Fibroblast of skin of right biceps (primary cell): ENCODE measurements at regions not wholly inside any gene's neighbourhood (a gene's known extent, or its start where the extent isn't known, plus 50 kb on each side); places are given as distances from the start of the nearest gene placed in this dataset.
A peak's percentile ranks its signal among the peaks of the same experiment; 100 is the strongest.
"Not testable (repeated sequence)": the region's sequence is repeated elsewhere in the genome, so short reads cannot be mapped to it uniquely, and the experiment has no call there.

Experiments used
- DNase-seq: peaks from one replicate; pipeline ENCODE4 v3.0.0-alpha.2; 2013

GRCh38 chr5:152622628-152623027 lies 217.5 kb upstream of the NMUR2 start:
- DNase-seq, result no peak

DNA sequence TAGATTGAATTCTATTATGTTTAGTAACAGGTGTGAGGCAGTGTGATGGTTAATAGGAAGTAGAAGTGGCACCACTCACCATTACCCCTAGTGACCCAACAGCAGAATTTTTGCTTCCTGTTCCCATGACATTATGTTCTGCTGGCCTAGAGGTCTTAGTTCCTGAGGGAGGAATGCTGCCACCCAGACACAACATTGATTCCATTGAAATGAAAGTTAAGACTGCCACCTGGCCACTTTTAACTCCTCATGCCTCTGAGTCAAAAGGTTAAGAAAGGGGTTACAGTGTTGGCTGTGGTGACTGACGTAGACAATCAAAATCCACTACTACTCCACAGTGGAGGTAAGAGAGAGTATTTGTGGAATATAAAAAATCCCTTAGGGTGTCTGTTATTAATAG lies 218.9 kb upstream of the NMUR2 start:
- DNase-seq, result no peak

GRCh38 chr5:152625696-152626095 lies 220.6 kb upstream of the NMUR2 start:
- DNase-seq, result no peak

GRCh38 chr5:152631221-152631620 lies 226.1 kb upstream of the NMUR2 start:
- DNase-seq, result no peak

DNA sequence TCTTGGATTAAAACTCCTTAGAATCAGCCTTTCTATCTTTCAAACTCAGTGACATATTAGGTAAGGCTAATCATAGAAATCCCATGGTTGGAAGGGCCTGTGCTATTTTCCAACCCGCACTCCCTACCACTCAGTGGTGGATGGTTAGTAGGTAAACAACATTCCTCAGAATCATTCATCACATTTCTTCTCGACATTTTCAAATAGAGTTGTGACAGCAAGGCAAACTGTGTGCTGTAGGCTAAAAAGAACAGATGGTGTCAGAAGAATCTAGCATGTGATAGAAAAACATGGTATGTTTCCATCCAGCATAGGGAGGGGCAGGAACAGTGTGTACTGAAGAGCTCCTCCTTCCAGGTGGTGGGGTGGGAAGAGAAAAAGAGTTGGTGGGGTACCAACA lies 227.3 kb upstream of the NMUR2 start:
- no peak for DNase-seq

- no peak for DNase-seq
These were observed 229.5 kb upstream of the NMUR2 start for GRCh38 chr5:152634586-152634985.

DNA sequence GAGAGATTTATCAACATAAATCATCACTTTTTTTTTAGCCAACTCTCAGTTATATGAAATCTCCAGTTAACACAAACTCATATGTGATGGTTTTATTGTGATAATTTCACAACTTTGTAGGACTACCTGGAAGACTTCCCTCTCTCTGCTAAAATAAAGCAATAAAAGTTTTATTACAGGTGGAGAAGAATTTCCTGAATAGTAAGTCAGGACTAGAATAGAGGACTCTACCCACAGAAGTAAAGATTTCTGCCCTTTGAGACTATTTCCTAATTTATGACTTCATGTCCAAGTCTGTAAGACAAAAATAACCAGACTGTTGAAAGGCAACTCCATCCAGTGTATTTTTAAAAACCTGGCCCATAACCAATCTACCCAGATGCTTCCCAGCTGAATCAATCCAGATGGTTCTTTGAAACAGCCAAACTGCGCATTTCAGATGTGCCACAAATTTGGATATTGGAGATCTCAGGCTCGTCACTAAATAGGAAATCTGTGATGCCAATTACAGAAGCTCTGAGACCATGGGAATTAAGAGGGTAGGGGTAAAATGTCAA lies 234.0 kb upstream of the NMUR2 start:
- no peak for DNase-seq

GRCh38 chr5:152641970-152642805 lies 237.1 kb upstream of the NMUR2 start:
- DNase-seq, result no peak

- DNase-seq, result no peak
These were observed 237.8 kb upstream of the NMUR2 start for GRCh38 chr5:152642880-152643279.

DNA sequence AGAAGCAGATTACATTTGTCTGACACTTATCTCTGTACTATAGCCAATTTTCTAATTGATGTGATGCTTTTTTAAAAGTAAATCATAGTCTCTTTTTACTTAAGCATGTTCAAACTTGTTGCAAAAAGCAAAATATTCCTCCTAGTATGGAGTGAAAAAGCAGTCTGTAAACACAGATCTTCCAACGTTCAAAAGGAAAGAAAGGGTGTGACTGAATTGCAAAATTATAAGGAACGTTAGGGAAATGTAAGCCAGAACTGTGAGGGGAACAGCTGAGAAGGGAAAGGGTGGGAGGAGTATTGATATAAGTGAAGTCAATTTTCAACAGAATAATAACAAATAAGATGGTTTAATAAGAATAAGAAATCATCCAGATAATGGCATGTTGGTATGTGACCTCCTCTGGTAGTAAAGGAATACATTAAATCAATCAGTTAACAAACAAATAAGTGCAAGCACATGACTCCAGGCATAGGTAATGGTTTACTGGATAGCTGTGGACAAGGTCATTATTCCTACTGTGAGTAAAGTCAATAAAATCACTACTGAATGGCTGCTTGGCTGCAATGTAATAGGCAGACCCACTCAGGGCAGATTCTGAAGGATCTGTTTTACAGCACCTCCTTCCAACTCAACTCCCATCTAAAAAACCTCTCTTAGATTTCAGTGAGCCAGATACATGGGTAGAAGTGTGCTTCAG lies 239.1 kb upstream of the NMUR2 start:
- DNase-seq, result no peak

GRCh38 chr5:152649609-152650008 lies 244.5 kb upstream of the NMUR2 start:
- peak; percentile 13 for DNase-seq

GRCh38 chr5:152650413-152650812 lies 245.3 kb upstream of the NMUR2 start:
- no peak for DNase-seq

GRCh38 chr5:152659470-152659869 lies 254.4 kb upstream of the NMUR2 start:
- DNase-seq, result not testable (repeated sequence)

DNA sequence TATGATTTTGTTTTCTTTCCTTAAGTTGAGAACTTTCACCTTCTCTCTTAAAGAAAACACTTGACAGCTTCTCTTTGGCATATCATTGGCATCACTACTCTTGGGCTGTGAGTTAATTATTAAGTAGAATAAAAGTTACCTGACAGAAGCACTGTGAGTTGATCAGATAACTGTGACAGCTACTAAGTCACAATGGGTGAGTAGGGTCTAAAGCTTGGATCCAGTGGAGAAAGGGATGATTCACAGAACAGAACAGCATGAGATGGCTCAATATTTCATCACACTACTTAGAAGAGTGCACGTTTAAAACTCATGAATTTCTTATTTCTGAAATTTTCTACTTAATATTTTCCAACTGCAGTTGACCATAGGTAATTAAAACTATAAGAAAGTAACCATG lies 268.5 kb upstream of the NMUR2 start:
- peak; percentile 14 for DNase-seq

DNA sequence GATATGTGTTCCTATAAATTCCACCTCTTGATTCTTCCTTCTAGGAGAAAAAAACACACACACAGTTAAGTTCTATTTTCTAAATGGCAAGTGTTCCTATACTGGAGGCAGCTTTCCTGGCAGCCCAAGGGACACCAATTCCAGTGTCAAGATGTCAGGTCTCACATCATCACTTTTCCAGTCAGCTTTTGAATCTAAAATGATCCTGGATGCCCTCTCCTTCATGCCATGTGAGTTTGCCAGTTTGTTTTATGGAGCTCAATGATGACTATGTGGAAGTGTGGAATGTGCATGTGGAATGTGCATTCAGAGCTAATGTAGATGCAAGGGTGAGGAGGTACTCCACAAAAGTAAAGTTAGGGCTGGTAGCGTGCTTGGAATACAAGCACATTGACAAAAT lies 269.3 kb upstream of the NMUR2 start:
- DNase-seq, result no peak

- no peak for DNase-seq
These were observed 271.1 kb upstream of the NMUR2 start for GRCh38 chr5:152676196-152676595.

GRCh38 chr5:152683205-152683604 lies 278.1 kb upstream of the NMUR2 start:
- no peak for DNase-seq

DNA sequence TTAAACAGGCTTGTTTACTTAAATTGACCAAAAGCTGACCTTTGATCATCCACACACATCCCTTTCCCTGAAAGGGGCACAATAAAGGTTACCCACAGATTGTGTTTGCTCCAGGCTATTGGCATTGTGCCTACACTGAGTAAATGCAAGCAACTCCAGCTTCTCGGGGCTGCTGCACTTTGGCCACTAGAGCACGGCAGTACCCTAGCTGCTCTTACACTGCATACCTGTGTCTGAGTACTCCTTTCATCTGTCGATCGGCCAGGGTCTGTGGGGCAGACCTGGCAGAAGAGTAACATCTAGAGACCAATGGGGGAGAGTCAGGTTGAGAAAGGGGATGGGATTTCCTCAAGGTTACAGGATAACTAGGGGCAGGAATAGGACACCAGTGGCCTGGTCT lies 281.9 kb upstream of the NMUR2 start:
- peak; percentile 5 for DNase-seq

- peak; percentile 97 for DNase-seq
These were observed 283.6 kb upstream of the NMUR2 start for GRCh38 chr5:152688561-152689249.

- DNase-seq, result no peak
These were observed 284.2 kb upstream of the NMUR2 start for GRCh38 chr5:152689250-152689711.

GRCh38 chr5:152694231-152694630 lies 289.2 kb upstream of the NMUR2 start:
- DNase-seq, result no peak

DNA sequence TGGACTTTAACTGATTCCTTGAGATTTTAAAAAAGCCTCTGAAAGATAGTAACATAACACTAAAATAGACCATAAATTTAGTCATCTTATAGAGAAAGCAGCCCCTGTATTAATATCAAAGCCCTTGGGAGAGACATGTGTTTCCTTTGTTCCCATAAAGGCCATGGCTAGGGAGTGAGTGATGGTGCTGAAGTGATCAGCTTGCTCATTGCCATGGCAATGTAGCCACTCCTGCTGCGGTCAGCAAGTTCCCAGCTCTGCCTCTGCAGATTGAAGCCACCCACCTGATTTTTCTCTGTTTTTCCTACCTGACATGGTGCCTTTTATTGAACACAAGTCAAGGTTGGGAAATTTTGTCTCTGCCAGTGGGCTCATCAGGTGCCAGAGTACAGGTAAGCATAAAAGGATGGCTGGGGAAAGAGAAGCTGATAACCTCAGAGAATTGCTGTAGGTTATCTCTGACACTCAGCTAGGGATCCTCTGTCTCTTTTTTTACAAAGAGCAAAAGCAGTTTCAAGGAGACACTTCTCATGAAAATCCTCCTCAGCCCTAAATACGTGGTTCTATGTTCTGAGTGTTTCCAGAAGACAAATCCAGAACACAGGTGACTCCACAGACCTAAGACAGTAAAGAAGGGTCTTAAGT lies 296.3 kb upstream of the NMUR2 start:
- DNase-seq, result no peak

DNA sequence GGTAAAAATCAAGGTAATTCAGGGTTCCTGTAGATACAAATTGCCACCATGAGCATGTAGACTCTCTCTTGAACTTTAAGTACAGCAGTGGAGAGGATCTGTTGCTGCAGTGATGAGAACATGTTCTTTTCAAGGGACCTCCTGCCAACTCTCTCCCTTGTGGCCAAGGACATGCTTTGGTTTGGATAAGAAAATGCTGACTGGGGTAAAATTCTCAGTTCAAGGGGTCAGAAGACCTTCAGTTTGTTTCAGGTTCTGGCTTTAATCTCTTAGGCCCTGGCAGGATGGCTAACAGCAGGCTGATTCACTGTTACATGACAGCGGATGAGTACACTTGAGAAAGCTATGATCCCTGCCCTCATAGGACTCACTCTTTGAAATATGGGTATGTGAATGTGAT lies 299.2 kb upstream of the NMUR2 start:
- no peak for DNase-seq
